Stimulated activated CD4-positive, alpha-beta T cell treated with anti-CD3 and anti-CD28 coated beads, TNF-alpha, amount 100 ng/mL, for 4 hours (primary cell): ENCODE measurements at regions not wholly inside any gene's neighbourhood (a gene's known extent, or its start where the extent isn't known, plus 50 kb on each side); places are given as distances from the start of the nearest gene placed in this dataset.

ENCODE experiments used
- DNase-seq, 3 experiments: peaks; one replicate each; pipeline ENCODE4 v3.0.0-alpha.2; 2020; ENCODE audit warnings: low read depth in 3 of 3

DNA sequence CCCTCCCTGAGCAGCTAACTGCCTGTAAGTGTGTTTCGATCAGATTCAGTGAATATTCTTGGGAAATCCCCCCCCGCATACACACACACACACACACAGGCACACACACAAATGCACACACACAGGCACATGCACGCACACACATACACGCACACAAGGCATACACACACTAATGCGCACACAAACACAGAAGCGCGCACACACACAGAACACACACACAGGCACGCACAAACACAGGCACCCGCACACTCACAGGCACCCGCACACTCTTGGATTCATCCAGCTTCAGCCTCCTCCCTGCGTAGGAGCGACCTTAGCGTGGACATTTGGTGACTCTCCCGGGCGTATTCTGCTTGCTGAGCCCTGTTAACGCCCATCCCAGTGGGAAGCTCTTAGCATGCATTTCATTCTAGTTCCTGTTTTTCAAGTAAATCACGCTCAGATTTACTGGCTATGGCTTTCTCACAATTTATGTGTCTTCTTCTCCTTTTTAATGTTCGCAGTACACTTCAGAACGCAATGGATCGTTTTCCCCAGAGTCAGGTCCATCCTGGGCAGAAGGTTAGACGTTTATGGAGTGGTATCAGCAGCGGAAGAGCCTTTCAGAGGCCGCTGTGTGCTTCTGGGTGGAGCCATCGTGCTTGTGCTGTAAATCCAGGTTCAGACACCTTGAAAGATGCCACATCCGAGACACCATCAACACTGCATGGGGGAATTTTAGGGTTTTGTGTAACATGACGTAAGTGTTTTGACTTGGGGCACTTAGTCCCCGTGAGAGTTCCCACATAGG is 656.6 kb downstream of the GALR1 start:
- no peak for DNase-seq

DNA sequence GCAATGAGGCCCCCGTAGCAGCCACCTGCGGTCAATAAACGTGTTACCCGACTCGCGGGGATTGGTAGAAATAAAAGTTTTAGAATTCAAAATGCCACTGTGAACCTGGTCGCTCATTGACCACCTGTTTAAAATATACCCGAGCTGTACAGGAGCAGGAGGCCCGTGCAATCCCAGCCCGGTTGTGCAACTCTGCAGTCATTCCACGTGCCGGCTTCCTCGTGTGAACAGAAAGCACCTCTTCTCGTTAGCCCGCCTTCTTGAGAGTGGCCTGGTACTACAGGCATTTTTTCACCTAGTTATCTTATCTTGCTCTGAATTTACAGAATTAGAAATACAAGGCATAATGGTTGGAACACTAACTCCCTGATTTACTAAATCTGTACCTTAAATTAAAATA is 660.7 kb downstream of the GALR1 start:
- no peak for DNase-seq

DNA sequence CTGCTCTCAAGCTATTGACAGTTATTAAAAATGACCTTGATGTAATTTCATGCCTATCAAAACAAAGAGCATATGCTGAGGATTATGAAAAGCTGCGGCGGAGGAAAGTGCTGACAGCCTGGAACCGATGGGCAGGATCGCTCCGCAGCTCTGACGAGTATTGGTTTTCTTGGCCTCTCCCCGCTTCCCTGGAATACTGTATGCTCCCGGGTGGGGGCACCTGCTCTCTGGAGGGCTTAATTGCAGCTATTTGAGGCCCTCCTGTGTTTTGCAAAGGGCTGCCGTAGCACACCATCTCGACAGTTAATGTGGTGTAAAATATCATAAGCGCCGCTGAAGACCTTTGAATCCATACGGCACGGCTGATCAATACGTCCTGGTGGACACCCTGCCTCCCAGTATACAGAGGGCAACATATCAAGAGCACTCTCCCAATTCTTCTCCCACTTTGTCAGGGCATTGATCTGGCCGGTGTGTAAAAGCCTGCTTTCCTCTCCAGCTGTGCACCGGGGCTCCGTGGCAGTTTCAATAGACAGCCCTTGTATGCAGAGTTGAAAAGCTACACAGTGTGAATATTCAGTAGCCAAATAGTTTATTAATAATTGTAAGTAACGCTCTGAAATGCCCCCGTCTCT is 662.4 kb downstream of the GALR1 start:
- no peak for DNase-seq

DNA sequence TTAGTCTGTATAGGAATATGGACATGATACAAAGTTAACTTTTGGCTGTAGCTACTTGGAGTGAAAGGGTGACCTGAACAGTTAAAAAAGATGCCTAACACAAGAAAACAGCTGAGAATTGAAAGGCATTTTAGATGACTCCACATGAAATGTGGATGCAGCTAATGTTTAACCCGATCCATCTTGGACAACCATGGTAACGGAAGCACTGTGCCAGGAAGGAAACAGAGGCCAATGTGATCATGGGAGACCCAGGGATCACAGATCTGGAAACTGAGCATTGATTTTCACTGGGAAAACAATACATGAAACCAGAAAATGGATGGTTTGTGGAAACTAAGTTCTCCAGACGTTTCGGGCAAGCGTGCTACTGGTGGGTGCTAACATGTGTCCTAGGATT is 669.1 kb downstream of the GALR1 start:
- no peak for DNase-seq

DNA sequence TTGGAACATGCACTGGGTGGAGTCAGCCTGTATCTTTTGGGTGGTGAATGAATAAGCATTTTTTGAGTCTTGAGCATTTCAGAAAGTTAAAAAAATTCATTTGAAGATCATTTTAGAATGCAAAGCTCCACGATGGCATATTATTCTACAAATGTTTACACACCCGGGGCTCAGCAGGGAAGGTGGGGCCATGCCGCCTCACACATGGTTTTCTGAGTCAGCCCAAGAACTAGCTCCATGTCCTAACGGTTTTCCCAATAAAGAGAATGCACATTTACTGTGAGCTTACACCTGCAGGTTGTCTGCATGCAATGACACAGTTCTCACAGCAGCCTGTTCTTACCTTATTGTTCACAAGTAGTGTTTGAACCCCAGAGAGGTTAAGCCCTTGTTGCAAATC is 670.3 kb downstream of the GALR1 start:
- no peak for DNase-seq

DNA sequence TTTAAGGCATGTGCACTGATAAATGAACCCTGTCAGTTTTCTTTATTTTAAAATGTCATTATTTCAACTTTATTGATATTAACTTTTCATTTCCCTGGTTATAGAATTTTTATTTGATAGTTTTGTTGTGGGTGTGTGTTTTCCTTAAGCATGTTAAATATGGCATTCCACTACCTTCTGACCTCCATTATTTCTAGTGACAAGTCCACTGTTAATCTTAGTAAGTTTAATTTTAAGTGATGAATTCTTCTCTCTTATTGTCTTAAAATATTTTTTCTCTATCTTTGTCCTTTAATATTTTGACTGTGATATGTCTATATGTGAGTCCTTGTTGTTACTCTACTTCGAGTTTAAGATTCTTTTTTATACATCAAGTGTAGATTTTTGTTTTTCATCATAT is 685.7 kb downstream of the GALR1 start:
- DNase-seq = no peak

DNA sequence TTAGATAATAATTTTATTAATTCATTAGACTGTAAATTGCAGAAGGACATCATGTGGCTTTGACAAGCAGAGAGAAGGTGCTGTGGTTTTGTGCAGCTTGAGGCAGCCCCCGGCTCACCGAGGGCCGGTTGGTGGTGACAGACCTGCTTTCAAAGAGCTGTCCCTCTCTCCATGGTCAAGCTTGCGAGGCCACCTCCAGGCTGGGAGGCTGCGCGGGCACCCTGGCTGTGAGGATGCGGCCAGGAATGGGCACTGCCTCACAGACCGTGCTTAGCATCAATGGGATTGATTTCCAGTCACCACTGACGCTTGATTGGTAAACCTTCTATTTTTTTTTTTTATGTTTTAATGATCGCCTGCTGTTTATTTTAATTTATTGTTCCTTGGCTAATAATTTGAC is 690.9 kb downstream of the GALR1 start:
- DNase-seq = no peak

DNA sequence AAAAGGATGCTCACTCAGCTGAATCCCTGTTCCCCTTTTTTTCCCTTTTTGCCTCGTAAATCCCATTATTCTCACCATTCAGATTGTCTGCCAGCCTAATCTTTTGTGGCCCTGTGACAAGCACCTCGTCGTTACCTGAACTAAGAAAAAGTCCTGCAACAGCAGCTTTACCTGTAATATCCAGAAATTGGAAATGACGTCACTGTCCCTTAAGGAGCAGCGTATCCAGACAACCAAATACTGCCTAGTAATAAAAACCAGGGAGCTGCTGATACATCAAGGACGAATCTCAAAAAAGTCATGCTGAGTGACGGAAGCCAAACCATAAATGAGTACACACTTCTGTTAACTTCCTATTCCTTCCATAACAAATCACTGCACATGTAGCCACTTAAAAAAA is 694.9 kb downstream of the GALR1 start:
- no peak for DNase-seq

DNA sequence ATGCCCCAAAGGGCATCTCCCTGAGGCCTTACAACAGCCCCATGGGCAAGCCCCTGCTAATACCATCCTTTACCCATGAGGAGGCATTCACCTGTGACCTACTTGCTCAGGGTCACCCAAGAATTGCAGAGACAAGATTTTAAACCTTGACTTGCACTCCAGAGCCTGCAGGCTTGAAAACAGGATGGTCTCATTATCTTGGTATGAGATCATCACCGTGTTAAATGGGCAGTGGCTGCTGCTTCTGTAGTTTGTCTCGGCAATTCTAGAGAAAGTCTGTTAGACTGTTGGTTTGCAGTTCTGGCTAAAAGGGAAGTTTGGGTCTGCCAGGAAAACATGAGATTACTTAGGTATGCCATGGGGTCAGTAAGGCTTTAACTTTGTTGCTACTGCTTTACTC is 698.9 kb downstream of the GALR1 start:
- no peak for DNase-seq

DNA sequence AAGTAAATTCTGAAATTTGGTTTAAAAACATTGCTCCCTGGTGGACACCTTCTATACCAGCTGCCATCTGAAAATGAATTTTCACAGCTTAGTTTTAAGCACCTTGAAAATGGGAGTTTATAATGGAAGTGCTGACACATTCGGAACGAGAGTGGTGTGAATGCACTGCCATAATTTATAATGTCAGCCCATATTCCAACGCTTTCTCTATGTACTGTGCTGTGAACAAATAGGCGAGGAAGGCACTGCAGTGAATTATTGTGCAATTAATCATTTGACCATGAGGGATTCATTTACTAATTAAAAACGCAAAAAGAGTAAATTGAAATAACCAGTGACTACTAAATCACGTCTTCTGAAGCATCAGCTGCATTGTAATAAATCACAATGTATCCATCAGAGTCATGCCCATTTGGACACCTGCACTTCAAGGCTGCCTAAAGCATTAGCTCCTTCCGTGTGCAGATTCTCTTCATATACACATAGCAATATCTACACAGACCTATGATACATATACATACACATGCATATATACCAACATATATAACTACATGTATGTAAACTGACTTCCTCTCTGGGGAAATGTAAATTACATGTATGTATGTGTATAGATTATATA is 699.8 kb downstream of the GALR1 start:
- DNase-seq = no peak

DNA sequence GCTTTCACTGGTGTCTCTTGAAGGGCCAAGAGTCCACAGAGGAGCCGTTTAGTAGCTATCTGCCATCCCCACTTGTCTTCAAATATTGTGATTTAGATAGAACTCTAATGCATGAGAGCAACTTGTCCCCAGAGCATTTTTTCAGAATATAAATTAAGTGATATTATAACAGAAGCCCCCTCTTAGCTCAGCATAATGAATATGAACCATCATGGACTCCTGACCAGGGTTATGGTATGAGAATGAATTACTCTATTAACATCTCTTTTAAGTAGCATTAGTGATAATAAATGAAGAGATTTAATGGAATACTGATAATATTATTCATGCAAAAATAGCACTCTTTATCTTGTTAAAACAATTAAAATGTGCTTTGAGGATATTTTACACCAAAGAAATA is 709.6 kb downstream of the GALR1 start:
- no peak for DNase-seq

DNA sequence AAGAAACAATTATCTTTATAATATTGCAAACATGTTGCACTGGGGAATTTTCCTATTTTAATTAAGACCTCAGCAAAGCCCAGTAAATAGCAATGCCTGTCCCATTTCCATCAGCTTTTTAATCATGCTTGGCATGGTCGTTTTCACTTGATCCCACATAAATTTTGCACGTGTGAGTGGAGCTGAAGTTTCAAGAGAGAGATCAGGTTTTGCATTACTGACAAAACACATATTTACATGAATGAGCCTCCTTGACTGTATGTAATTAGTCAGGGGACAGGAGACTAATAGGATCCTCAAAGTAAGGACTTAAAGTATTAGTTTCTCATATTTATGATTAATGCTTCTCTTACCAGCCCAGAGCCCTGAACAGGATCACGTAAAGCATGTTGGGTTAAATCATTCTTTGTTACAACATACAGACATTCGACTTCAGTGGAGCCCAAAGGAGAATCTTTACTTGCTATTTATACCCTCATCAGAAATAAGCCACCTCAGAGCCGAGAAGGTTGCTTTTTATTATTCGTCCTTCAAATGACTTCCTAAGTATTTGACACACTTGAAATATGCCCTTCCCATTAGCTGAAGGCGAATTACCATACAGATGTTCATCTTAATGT is 711.3 kb downstream of the GALR1 start:
- DNase-seq = no peak

DNA sequence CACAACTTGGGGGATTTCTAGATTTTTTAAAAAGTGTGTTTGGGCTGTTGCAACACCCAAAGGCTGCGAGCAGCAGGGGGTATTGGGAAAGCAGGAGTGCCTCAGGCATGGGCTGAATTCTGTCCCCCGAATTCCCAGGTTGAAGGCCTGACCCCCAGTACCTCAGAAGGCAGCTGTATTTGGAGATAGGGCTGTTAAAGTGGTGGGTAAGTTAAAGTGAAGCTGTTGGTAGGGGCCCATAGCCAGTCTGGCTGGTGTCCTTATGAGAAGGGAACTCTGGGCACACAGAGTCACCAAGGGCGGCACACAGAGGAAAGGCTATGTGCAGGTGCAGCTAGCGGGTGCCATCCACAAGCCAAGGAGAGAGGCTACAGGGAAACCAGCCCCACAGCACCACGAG is 717.4 kb downstream of the GALR1 start:
- no peak for DNase-seq

DNA sequence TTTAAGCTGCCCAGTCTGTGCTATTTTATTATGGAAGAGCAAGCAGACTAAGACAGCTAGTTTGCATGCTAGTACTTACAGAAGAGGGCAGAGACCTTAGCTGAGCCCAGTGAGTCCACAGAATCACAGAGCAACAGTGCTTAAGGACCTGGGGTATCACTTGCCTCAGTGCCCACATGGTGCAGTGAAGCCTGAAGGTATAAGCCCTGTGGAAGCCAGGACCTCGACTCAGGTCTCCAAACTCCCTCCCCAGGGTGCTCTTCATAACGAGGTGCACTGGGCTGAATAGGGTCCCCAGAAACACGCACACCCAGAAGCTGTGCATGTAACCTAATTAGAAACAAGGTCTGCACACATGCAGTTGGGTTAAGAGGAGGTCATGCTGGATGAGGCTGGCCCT is 718.1 kb downstream of the GALR1 start:
- DNase-seq = no peak

DNA sequence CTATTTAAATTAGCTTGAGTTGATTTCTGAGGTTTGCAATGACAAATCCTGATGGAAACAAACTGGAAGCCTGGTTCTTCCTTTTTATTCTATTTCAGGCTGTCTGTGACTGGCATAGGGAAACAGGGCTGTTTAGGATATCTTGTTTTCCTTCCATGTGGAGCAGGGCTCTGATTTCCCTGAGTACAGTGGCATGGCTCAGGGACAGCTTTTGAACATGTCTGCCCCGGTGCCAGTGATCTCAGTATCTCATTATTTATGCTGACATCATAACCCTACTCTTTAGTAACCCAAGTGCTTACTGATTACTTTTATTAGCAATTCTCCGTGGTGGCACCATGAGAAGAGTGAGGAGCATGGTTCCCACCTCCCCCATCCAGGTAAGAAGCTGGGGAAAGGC is 720.3 kb downstream of the GALR1 start:
- no peak for DNase-seq

DNA sequence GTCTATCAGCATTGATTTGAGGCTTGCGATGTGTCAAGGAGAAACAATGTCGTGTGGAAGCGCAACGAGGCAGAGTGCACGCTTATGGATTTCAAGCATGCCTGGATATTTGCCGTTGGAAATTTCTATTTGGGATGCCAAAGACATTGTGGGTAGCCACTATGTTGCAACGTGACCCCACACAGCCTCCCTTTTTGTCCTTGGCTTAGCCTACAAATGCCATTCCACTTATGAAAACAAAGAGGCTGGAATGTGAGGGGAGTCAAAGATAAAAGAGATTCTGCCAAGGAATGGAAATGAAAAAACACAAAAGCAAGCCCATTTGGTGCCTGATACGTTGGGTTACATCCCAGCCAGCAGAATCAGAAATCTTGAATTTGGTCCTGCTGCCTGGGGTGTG is 721.2 kb downstream of the GALR1 start:
- no peak for DNase-seq

DNA sequence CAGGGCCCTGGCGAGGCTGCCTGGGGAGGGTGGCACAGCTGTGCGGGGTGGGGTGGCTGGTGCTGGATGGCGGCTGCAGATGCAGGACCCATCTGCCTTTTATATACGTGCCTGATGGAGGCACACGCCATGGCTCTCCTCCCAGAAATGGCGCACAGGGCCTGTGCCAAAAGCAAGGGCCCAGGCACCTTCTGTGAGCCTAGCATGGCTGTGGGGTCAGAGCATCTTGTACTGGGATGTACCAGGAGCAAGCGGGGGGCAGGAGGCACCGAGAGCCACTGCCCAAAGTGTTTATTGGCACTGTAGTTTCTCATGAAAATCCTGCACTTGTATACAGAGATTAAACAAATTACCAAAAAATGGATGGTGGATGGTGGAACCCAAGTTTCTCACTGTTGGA is 724.1 kb downstream of the GALR1 start:
- no peak for DNase-seq

DNA sequence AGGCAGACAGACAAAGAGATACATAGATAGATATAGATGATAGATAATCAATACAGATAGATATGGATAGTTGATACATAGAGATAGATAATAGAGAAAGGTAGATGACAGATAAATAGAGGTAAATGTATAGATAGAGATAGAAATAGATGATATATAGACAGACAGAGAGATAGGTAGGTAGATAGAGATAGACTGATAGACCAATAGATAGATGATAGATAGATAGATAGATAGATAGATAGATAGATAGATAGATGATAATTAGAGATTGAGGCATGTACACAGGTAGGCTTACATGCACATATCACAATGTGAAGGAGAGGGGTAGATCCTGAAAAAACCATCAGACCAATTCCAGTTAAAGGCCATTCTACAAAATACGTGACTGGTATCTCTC is 724.7 kb downstream of the GALR1 start:
- DNase-seq = no peak

DNA sequence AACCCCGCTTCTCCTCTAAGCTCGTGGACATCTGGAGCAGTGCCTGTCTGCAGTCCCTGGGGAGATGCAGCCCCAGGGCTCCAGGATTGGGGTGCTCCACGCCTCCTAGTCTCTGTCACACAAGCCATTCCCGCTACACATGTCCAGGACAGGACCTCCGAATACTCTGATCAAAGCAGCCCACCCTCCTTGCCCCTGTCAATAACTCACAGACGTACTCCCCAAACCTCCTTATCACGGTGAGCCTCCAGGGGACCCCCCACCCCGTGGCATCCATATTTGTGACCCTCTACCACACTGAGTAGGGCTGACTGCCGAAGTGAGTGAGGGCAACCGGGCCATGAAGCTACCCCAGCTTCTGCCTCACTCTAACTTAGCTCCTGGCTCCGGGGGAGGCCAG is 727.7 kb downstream of the GALR1 start:
- no peak for DNase-seq

DNA sequence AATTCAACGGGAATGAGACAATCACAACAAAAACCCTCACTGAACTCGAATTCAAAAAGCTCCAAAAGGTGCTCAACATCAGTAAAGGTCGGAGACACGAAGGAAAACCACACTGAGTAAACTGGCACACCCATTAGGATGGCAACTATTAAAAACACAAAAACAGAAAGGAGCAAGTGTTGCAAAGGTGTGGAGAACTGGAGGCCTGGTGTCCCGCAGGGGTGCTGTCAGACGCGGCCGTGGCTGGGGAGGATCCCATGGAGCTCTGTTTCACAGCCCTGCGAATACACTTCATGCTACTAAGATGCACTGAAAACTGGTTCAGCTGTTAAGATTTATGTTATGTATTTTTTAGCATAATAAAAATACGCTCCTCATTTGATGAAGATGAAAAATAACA is 730.6 kb downstream of the GALR1 start:
- DNase-seq = no peak

DNA sequence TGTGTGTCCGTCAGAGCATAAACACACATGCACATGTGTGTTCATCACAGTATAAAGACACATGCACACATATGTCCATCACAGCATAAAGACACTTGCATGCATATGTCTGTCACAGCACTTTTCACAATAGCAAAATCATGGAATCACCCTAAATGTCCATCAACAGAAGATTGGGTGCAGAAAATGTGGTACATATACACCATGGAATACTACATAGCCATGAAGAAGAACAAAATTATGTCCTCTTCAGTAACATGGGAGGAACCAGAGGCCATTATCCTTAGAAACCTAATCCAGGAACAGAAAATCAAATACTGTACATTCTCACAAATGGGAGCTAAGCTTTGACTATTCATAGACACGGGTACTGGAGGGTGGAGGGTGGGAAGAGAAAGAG is 732.2 kb downstream of the GALR1 start:
- no peak for DNase-seq

DNA sequence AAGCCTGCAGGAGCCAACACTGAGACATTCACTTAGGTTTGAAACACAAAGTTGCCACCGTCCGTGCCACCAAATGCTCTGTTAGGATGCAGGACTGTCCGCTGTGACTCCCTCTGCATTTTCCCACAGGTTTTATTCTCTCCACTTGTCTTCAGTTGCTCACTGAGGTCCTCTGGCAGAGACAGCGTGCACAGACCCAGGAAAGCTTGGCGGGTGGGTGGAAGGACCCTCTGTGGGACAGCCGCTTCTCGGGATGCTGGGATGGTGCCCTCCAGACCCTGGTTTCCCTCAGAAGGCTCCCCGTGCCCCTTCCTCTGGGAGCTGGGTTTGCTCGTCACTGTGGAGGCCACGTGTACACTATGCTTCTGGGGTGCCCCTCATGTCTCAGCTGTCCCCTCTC is 733.6 kb downstream of the GALR1 start:
- DNase-seq = no peak

DNA sequence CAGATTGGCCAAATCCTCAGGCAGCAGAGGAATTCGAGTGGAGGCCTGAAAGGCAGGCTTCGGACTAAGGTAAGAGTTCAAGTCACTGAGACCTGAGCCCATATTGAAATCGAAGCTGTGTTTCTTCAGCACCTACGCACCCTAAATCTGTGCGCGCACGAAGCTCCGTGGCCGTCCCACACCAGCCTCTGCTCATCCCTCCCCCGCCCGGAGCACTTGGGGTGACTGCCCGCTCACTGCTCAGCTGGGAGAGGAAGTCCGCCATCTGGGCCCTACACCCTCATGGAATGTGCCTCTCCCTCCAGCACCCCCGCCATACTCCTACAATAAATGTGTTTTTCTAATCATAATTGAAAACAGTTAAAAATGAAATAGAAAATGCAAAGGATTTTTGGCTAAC is 734.5 kb downstream of the GALR1 start:
- no peak for DNase-seq
